Spinal cord (tissue), 9 donors: ENCODE measurements at regions not wholly inside any gene's neighbourhood (a gene's known extent, or its start where the extent isn't known, plus 50 kb on each side); places are given as distances from the start of the nearest gene placed in this dataset.
"Not testable (repeated sequence)": the region's sequence is repeated elsewhere in the genome, so short reads cannot be mapped to it uniquely, and the experiment has no call there.

Experiments
- DNase-seq, 6 donors: peaks; one replicate each; pipeline versions ENCODE4 v3.0.0 to v3.0.0-alpha.2; 2013 to 2015; ENCODE audit warnings: low spot score in 6 of 6, low read depth in 4 of 6
- H3K27ac ChIP-seq: one replicate; pipeline ENCODE4 v1.5.1; 2013; ENCODE audit warnings: low read depth, low read length, control low read depth
- H3K27me3 ChIP-seq: one replicate; pipeline ENCODE4 v1.6.1; 2013; ENCODE audit warnings: low read length; ENCODE audit not compliant: control insufficient read depth, insufficient read depth
- H3K36me3 ChIP-seq: one replicate; pipeline ENCODE4 v1.6.1; 2013; ENCODE audit warnings: low read length; ENCODE audit not compliant: control insufficient read depth, insufficient read depth
- H3K4me1 ChIP-seq: one replicate; pipeline ENCODE4 v1.6.1; 2013; ENCODE audit warnings: low read length; ENCODE audit not compliant: control insufficient read depth, insufficient read depth
- H3K4me3 ChIP-seq: one replicate; pipeline ENCODE4 v1.5.1; 2013; ENCODE audit warnings: low read depth, low read length, control low read depth
- H3K9me3 ChIP-seq: one replicate; pipeline ENCODE4 v1.6.1; 2013; ENCODE audit warnings: low read length; ENCODE audit not compliant: control insufficient read depth, insufficient read depth
- WGBS: methylation state at CpG from one replicate; pipeline ENCODE4 v1.1.5; 2013; ENCODE audit warnings: missing lambda C conversion rate; ENCODE audit not compliant: insufficient coverage; 5-methylcytosine and 5-hydroxymethylcytosine counted together
- donor health status: healthy.

- Histone ChIP-seq H3K27ac (no peak overlapping the region), H3K27me3 (no peaks in the 10 kb centered on the region), H3K4me3 (no peak overlapping the region), H3K9me3 (no peaks in the 10 kb centered on the region), H3K36me3 (no peaks in the 10 kb centered on the region), H3K4me1 (no peaks in the 10 kb centered on the region)
- 100% methylated on average over 1 of the region's 1 CpG for WGBS
- DNase-seq = no peak
Observed at GRCh38 chr5:106080535-106080934, 1590.2 kb downstream of the EFNA5 start.

DNA sequence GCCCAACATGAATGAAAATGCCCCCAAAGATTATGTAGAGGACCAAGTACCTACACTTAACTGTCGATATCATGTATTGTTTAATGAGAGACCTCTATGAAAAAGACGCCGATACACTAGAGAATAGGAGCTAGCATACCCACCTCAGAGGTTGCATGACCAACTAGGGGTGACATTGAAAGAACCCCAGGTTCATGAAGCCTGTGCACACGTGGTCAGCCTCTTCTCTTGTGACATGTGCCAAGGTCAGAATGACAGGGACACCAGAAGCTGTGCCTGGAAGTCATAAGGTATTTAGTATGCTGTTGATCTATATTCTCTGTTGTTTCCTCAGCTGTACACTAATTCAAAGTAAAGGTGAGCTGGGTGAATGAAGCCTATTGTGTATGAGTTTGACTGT is 1594.1 kb downstream of the EFNA5 start:
- no peak overlapping the region for H3K27ac ChIP-seq
- H3K36me3 ChIP-seq = no peaks in the 10 kb centered on the region
- no peak for DNase-seq
- WGBS = 90% methylated on average over 3 of the region's 4 CpGs
- H3K27me3 ChIP-seq = no peaks in the 10 kb centered on the region
- no peak overlapping the region for H3K4me3 ChIP-seq
- no peaks in the 10 kb centered on the region for H3K9me3 ChIP-seq
- no peaks in the 10 kb centered on the region for H3K4me1 ChIP-seq

DNA sequence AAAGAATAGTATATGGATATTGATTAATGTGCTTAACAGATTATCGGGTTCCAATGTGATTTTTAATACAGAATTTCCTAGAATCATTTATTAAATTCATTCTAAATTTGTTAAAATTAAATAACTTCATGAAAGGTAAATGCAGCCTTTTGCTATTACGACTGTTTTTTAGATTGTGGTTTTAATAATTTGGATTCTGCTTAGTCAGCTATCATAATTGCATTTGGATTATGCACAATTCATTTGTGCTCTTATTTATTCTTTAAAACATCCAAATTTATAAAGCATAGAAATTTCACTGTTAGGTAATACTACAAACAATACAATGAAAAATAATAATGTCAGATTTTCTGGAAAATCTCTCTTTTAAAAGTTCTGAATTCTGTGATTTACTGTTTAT is 1598.5 kb downstream of the EFNA5 start:
- no peaks in the 10 kb centered on the region for H3K27me3 ChIP-seq
- WGBS = no CpG with 5 or more reads among the region's 2 CpGs

DNA sequence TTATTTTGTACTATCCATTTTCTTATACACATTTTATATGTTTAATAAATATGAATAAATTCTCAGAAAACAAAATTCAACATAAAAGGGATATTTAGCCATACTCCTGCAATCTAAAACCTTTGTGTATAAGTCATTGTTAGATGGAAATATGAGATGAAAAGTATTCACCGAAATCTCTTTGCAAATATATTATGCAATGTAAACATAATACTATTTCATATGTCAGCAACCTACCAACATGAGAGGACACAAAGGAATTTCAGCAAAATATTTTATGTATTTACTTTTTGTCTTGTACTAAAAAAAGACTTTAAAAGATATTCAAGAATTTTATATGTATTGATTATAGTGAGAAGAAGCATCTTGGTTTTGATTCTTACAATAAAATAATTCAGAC is 1623.4 kb downstream of the EFNA5 start:
- no CpG with 5 or more reads among the region's 1 CpG for WGBS
- H3K4me3 ChIP-seq = no peak overlapping the region
- H3K4me1 ChIP-seq = no peaks in the 10 kb centered on the region
- H3K27ac ChIP-seq = no peak overlapping the region
- H3K36me3 ChIP-seq = no peaks in the 10 kb centered on the region
- no peak for DNase-seq
- no peaks in the 10 kb centered on the region for H3K9me3 ChIP-seq
- no peaks in the 10 kb centered on the region for H3K27me3 ChIP-seq

More for the DNA sequence above, 1598.5 kb downstream of the EFNA5 start:
- Histone ChIP-seq H3K27ac (no peak overlapping the region), H3K4me1 (no peaks in the 10 kb centered on the region), H3K9me3 (no peaks in the 10 kb centered on the region), H3K4me3 (no peak overlapping the region), H3K36me3 (no peaks in the 10 kb centered on the region)
- no peak for DNase-seq

DNA sequence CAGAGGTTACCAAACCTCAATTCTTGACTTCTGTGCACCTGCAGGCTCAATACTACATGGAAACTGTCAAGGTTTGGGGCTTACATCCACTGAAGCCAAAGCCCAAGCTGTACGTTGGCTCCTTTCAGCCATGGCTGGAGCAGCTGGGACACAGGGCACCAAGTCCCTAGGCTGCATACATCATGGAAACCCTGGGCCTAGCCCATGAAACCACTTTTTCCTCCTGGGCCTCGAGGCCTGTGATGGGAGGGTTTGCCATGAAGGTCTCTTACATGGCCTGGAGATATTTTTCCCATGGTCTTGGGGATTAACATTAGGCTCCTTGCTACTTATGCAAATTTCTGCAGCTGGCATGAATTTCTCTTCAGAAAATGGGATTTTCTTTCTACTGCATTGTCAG is 1638.7 kb downstream of the EFNA5 start:
- not testable (repeated sequence) for H3K4me1 ChIP-seq, H3K36me3 ChIP-seq, H3K27me3 ChIP-seq, H3K27ac ChIP-seq, DNase-seq, H3K9me3 ChIP-seq, H3K4me3 ChIP-seq
- 86% methylated on average over 1 of the region's 2 CpGs for WGBS

DNA sequence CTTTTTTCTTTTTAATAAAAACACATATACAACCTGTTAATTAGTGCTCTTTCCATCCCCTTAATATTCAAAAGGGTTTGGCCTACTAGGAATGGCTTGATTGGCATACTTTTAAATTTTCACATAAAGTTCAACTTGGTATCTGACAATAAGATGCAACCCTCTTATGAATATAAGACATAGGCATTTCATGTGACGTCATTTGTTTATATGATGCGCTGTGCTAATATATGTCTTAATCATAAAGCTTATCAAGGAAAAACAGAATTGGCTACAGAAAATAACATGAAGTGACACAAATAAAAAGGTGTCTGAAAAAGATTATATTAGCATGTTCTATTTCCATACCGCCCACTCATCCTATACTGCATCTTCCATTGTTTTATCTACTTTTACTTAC is 1642.4 kb downstream of the EFNA5 start:
- Histone ChIP-seq H3K27ac (no peak overlapping the region), H3K36me3 (no peaks in the 10 kb centered on the region), H3K27me3 (no peaks in the 10 kb centered on the region), H3K4me1 (no peaks in the 10 kb centered on the region), H3K4me3 (no peak overlapping the region), H3K9me3 (no peaks in the 10 kb centered on the region)
- no peak for DNase-seq
- WGBS = no CpG with 5 or more reads among the region's 3 CpGs

- no CpG with 5 or more reads among the region's 1 CpG for WGBS
- Histone ChIP-seq H3K36me3 (no peaks in the 10 kb centered on the region), H3K27me3 (no peaks in the 10 kb centered on the region), H3K27ac (no peak overlapping the region), H3K4me1 (no peaks in the 10 kb centered on the region), H3K9me3 (no peaks in the 10 kb centered on the region), H3K4me3 (no peak overlapping the region)
- no peak for DNase-seq
Observed at GRCh38 chr5:106020894-106021293, 1649.8 kb downstream of the EFNA5 start.

GRCh38 chr5:106019261-106019660 is 1651.5 kb downstream of the EFNA5 start:
- Histone ChIP-seq H3K9me3 (no peaks in the 10 kb centered on the region), H3K4me1 (no peaks in the 10 kb centered on the region)
- peak in 1 of 6 donors; percentile 4 for DNase-seq

DNA sequence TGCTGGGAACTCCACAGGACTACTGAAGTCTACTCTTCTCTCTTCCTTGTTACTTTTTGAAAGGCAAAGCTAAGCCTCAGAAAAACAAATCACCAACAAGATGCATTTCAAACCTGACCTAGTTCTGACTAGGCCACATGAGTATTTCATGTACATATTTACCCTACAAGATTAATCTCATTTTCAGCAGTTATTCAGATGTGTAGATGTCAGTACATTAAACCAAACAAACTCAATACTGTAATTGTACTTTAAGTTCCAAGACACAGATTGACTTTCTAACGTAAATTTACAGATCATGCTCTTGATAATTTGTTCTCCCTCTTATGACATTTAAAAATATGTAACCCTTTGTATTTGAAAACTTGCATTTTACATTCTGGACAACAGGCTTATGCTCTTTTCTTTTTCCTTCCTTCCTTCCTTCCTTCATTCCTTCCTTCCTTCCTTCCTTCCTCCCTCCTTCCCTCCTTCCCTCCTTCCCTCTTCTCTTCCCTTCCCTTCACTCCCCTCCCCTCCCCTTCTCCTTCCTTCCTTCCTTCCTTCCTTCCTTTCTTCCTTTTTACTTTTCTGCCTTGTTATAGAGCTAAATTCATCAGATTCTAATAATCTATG is 1653.4 kb downstream of the EFNA5 start:
- H3K27me3 ChIP-seq = no peaks in the 10 kb centered on the region
- H3K27ac ChIP-seq = no peak overlapping the region

More at GRCh38 chr5:106019261-106019660, 1651.5 kb downstream of the EFNA5 start:
- no peaks in the 10 kb centered on the region for H3K27me3 ChIP-seq
- no peak overlapping the region for H3K4me3 ChIP-seq
- H3K27ac ChIP-seq = no peak overlapping the region
- H3K36me3 ChIP-seq = no peaks in the 10 kb centered on the region

GRCh38 chr5:106014262-106014661 is 1656.5 kb downstream of the EFNA5 start:
- Histone ChIP-seq H3K4me1 (no peaks in the 10 kb centered on the region), H3K4me3 (no peak overlapping the region), H3K36me3 (no peaks in the 10 kb centered on the region), H3K27ac (no peak overlapping the region), H3K9me3 (no peaks in the 10 kb centered on the region), H3K27me3 (no peaks in the 10 kb centered on the region)
- no peak for DNase-seq

More for the DNA sequence above, 1653.4 kb downstream of the EFNA5 start:
- no CpG with 5 or more reads among the region's 1 CpG for WGBS
- H3K9me3 ChIP-seq = no peaks in the 10 kb centered on the region
- no peaks in the 10 kb centered on the region for H3K4me1 ChIP-seq
- H3K36me3 ChIP-seq = no peaks in the 10 kb centered on the region
- peak in 1 of 6 donors; percentile 6 for DNase-seq
- no peak overlapping the region for H3K4me3 ChIP-seq
